Stomach (tissue), 8 donors: ENCODE measurements at regions not wholly inside any gene's neighbourhood (a gene's known extent, or its start where the extent isn't known, plus 50 kb on each side); places are given as distances from the start of the nearest gene placed in this dataset.
"Not testable (repeated sequence)": the region's sequence is repeated elsewhere in the genome, so short reads cannot be mapped to it uniquely, and the experiment has no call there.

ENCODE experiments used
- DNase-seq, 2 donors: peaks; one replicate each; pipeline versions ENCODE4 v3.0.0 to v3.0.0-alpha.2; 2013 to 2019
- H3K27ac ChIP-seq, 5 donors: fragments of 200-600 bp in 4 of 5; sonication (generic) in 4 of 5; one replicate each; pipeline ENCODE4 v1.5.1; 2013 to 2019; ENCODE audit warnings: mild to moderate bottlenecking in 1 of 5, moderate library complexity in 1 of 5
- H3K27me3 ChIP-seq, 3 donors: fragments of 200-600 bp; sonication (generic); one replicate each; pipeline ENCODE4 v1.5.1; 2017 to 2019; ENCODE audit warnings: mixed run types in 1 of 3
- H3K36me3 ChIP-seq, 4 donors: fragments of 200-600 bp; sonication (generic); 1 replicate in 3 of 4; 2 replicates in 1 of 4; pipeline ENCODE4 v1.5.1; 2016 to 2019
- H3K4me1 ChIP-seq, 4 donors: fragments of 200-600 bp; sonication (generic); one replicate each; pipeline ENCODE4 v1.5.1; 2016 to 2019
- H3K4me3 ChIP-seq, 4 donors: fragments of 200-600 bp; sonication (generic) in 3 of 4; one replicate each; pipeline ENCODE4 v1.5.1; 2016 to 2019; ENCODE audit warnings: mild to moderate bottlenecking in 1 of 4
- H3K9me3 ChIP-seq, 4 donors: fragments of 200-600 bp; sonication (generic); one replicate each; pipeline ENCODE4 v1.5.1; 2016 to 2019
- CTCF ChIP-seq, 7 experiments: fragments of 450-650 bp in 4 of 7; fragments of 200-600 bp in 3 of 7; sonication (generic) in 3 of 7; IDR thresholded peaks; one replicate each; pipeline ENCODE4 v1.5.1; 2016 to 2019; ENCODE audit warnings: antibody characterized with exemption in 7 of 7, control low read depth in 2 of 7, mild to moderate bottlenecking in 1 of 7
- EP300 ChIP-seq: sonication (generic); formaldehyde crosslinking; IDR thresholded peaks from one replicate; pipeline ENCODE4 v1.6.1; 2017; ENCODE audit warnings: antibody characterized with exemption
- POLR2A ChIP-seq, 4 donors: fragments of 450-650 bp; IDR thresholded peaks; one replicate each; pipeline ENCODE4 v1.6.1; 2016; ENCODE audit warnings: antibody characterized with exemption in 4 of 4, control low read depth in 2 of 4, mild to moderate bottlenecking in 1 of 4, moderate library complexity in 1 of 4
- POLR2AphosphoS5 ChIP-seq, 3 donors: sonication (generic); formaldehyde crosslinking; IDR thresholded peaks; one replicate each; pipeline ENCODE4 v1.6.1; 2016; ENCODE audit warnings: antibody characterized with exemption in 3 of 3
- WGBS, 5 donors: extraction: QIAGEN DNeasy Blood & Tissue Kit in 3 of 5; methylation state at CpG; one replicate each; pipeline versions ENCODE4 v1.1.5 to v1.1.7; 2013 to 2018; 5-methylcytosine and 5-hydroxymethylcytosine counted together
- intact Hi-C: fragments of 100-400 bp; cut with DNase I; formaldehyde crosslinking; loops from one replicate; pipeline ENCODE4 v1.15.1; 2023; ENCODE audit warnings: low total_unique reads
- donor health status: healthy with polysubstance abuse.
- donor health status: Bipolar disorder and iron deficiency.
- donor health status: healthy.

- H3K4me3 ChIP-seq, result no peak overlapping the region
- DNase-seq, result peak in 1 of 2 donors; percentile 7
- H3K4me1 ChIP-seq, result no peaks in the 10 kb centered on the region
- 22 to 47% (median 38%) methylated on average over 2 of the region's 2 CpGs for WGBS, 5 donors
- no peaks in the 10 kb centered on the region for H3K9me3 ChIP-seq
- intact Hi-C loops, result no loop called here
- H3K36me3 ChIP-seq, result no peaks in the 10 kb centered on the region
- no peak for TF ChIP-seq CTCF (IDR thresholded peaks at IDR 0.05)
- TF ChIP-seq POLR2A (IDR thresholded peaks at IDR 0.05), result no peak
- no peak for TF ChIP-seq POLR2AphosphoS5 (IDR thresholded peaks at IDR 0.05)
- no peak for TF ChIP-seq EP300
- no peak overlapping the region for H3K27ac ChIP-seq
- H3K27me3 ChIP-seq, result no peaks in the 10 kb centered on the region
Observed at GRCh38 chr1:121538943-121539575, 354.3 kb downstream of the SRGAP2C start.

GRCh38 chr1:121543988-121544387 is 359.2 kb downstream of the SRGAP2C start:
- 81 to 89% (median 87%) methylated on average over 4 of the region's 4 CpGs for WGBS, 5 donors
- H3K4me3 ChIP-seq, result not testable (repeated sequence)

GRCh38 chr1:121544500-121544899 is 359.7 kb downstream of the SRGAP2C start:
- Histone ChIP-seq H3K4me3 (no peak overlapping the region), H3K27me3 (no peaks in the 10 kb centered on the region), H3K27ac (no peak overlapping the region), H3K36me3 (no peaks in the 10 kb centered on the region), H3K4me1 (no peaks in the 10 kb centered on the region), H3K9me3 (no peaks in the 10 kb centered on the region)
- WGBS, 5 donors, result 80 to 92% (median 91%) methylated on average over 2 of the region's 2 CpGs
- no peak for TF ChIP-seq POLR2A (IDR thresholded peaks at IDR 0.05)
- no peak for DNase-seq
- intact Hi-C loops, result no loop called here

More at GRCh38 chr1:121543988-121544387, 359.2 kb downstream of the SRGAP2C start:
- H3K4me1 ChIP-seq, H3K36me3 ChIP-seq, H3K9me3 ChIP-seq, intact Hi-C loops, DNase-seq, H3K27me3 ChIP-seq, H3K27ac ChIP-seq: not testable (repeated sequence)

GRCh38 chr1:121545899-121546298 is 361.1 kb downstream of the SRGAP2C start:
- DNase-seq, H3K27me3 ChIP-seq, H3K9me3 ChIP-seq, intact Hi-C loops, H3K4me1 ChIP-seq, H3K27ac ChIP-seq, H3K36me3 ChIP-seq, H3K4me3 ChIP-seq: not testable (repeated sequence)
- WGBS, 5 donors, result 75 to 100% (median 93%) methylated on average over 1 to 3 of the region's 3 CpGs

GRCh38 chr1:121546830-121547591 is 362.2 kb downstream of the SRGAP2C start:
- WGBS, 5 donors, result 66 to 77% (median 67%) methylated on average over 3 of the region's 3 CpGs
- DNase-seq, result peak in 1 of 2 donors; percentile 4
- Histone ChIP-seq H3K4me1 (no peaks in the 10 kb centered on the region), H3K9me3 (no peaks in the 10 kb centered on the region), H3K4me3 (no peak overlapping the region), H3K27me3 (no peaks in the 10 kb centered on the region), H3K36me3 (no peaks in the 10 kb centered on the region), H3K27ac (no peak overlapping the region)
- TF ChIP-seq CTCF (IDR thresholded peaks at IDR 0.05), result no peak
- TF ChIP-seq POLR2A (IDR thresholded peaks at IDR 0.05), result no peak
- TF ChIP-seq POLR2AphosphoS5 (IDR thresholded peaks at IDR 0.05), result no peak
- no peak for TF ChIP-seq EP300
- intact Hi-C loops, result no loop called here

- 90 to 100% (median 95%) methylated on average over 2 of the region's 2 CpGs for WGBS, 5 donors
Observed at GRCh38 chr1:121547726-121548125, 363.0 kb downstream of the SRGAP2C start.

GRCh38 chr1:121550817-121551216 is 366.0 kb downstream of the SRGAP2C start:
- H3K36me3 ChIP-seq, H3K4me1 ChIP-seq, intact Hi-C loops, H3K9me3 ChIP-seq, DNase-seq, H3K27ac ChIP-seq, H3K4me3 ChIP-seq, H3K27me3 ChIP-seq: not testable (repeated sequence)
- 87 to 97% (median 91%) methylated on average over 3 of the region's 3 CpGs for WGBS, 5 donors

More at GRCh38 chr1:121547726-121548125, 363.0 kb downstream of the SRGAP2C start:
- H3K27ac ChIP-seq, H3K36me3 ChIP-seq, H3K4me3 ChIP-seq, intact Hi-C loops, H3K27me3 ChIP-seq, H3K9me3 ChIP-seq, DNase-seq, H3K4me1 ChIP-seq: not testable (repeated sequence)

- H3K4me3 ChIP-seq, H3K9me3 ChIP-seq, H3K27me3 ChIP-seq, H3K4me1 ChIP-seq, intact Hi-C loops, H3K27ac ChIP-seq, H3K36me3 ChIP-seq: not testable (repeated sequence)
- 70 to 85% (median 75%) methylated on average over 2 of the region's 2 CpGs for WGBS, 5 donors
- DNase-seq, result peak in 1 of 2 donors; percentile 25
Observed at GRCh38 chr1:121551491-121551890, 366.7 kb downstream of the SRGAP2C start.

GRCh38 chr1:121556560-121556959 is 371.8 kb downstream of the SRGAP2C start:
- WGBS, 5 donors, result 85 to 95% (median 90%) methylated on average over 1 of the region's 1 CpG
- H3K36me3 ChIP-seq, H3K9me3 ChIP-seq, H3K27ac ChIP-seq, H3K27me3 ChIP-seq, DNase-seq, H3K4me1 ChIP-seq, intact Hi-C loops, H3K4me3 ChIP-seq: not testable (repeated sequence)
